Liver (tissue), 8 donors: ENCODE measurements at regions not wholly inside any gene's neighbourhood (a gene's known extent, or its start where the extent isn't known, plus 50 kb on each side); places are given as distances from the start of the nearest gene placed in this dataset.

Source experiments
- DNase-seq: peaks from one replicate; pipeline ENCODE4 v3.0.0-alpha.2; 2017; ENCODE audit warnings: low spot score
- H3K27ac ChIP-seq, 2 donors: one replicate each; pipeline ENCODE4 v1.7.0; 2013; ENCODE audit warnings: inconsistent platforms in 2 of 2, low read length in 2 of 2, control low read depth in 1 of 2, low read depth in 1 of 2, mild to moderate bottlenecking in 1 of 2
- H3K27me3 ChIP-seq, 4 donors: one replicate each; pipeline versions ENCODE4 v1.6.1 to v1.7.0; 2013; ENCODE audit warnings: low read length in 3 of 4, inconsistent platforms in 1 of 4, mild to moderate bottlenecking in 1 of 4, moderate library complexity in 1 of 4; ENCODE audit not compliant: control insufficient read depth in 4 of 4, insufficient read depth in 4 of 4
- H3K36me3 ChIP-seq, 4 donors: one replicate each; pipeline versions ENCODE4 v1.6.1 to v1.7.0; 2013; ENCODE audit warnings: low read length in 3 of 4, mild to moderate bottlenecking in 3 of 4, low read depth in 1 of 4, moderate library complexity in 1 of 4; ENCODE audit not compliant: control insufficient read depth in 4 of 4, insufficient read depth in 3 of 4
- H3K4me1 ChIP-seq, 4 donors: one replicate each; pipeline versions ENCODE4 v1.6.1 to v1.7.0; 2013; ENCODE audit warnings: low read length in 3 of 4, mild to moderate bottlenecking in 3 of 4, moderate library complexity in 1 of 4; ENCODE audit not compliant: control insufficient read depth in 4 of 4, insufficient read depth in 4 of 4
- H3K4me3 ChIP-seq, 3 donors: one replicate each; pipeline versions ENCODE4 v1.6.1 to v1.7.0; 2013; ENCODE audit warnings: low read length in 3 of 3, control low read depth in 1 of 3, low read depth in 1 of 3, mild to moderate bottlenecking in 1 of 3
- H3K9ac ChIP-seq, 2 donors: one replicate each; pipeline ENCODE4 v1.7.0; 2013; ENCODE audit warnings: low read length in 2 of 2, mild to moderate bottlenecking in 2 of 2, moderate library complexity in 2 of 2, control low read depth in 1 of 2, low read depth in 1 of 2
- H3K9me3 ChIP-seq, 4 donors: one replicate each; pipeline versions ENCODE4 v1.6.1 to v1.7.0; 2013; ENCODE audit warnings: low read length in 3 of 4; ENCODE audit not compliant: control insufficient read depth in 4 of 4
- EGR1 ChIP-seq, 2 donors: IDR thresholded peaks; 2 replicates each; pipeline ENCODE4 v1.6.1; 2016 to 2018; ENCODE audit warnings: antibody characterized with exemption in 2 of 2, low read depth in 2 of 2
- FOXA1 ChIP-seq: IDR thresholded peaks from 2 replicates; pipeline ENCODE4 v1.6.1; 2016; ENCODE audit warnings: antibody characterized with exemption
- FOXA2 ChIP-seq: IDR thresholded peaks from 2 replicates; pipeline ENCODE4 v1.6.1; 2016; ENCODE audit warnings: antibody characterized with exemption
- GABPA ChIP-seq, 2 donors: IDR thresholded peaks in 1 of 2; conservative IDR thresholded peaks in 1 of 2; 2 replicates each; pipeline ENCODE4 v1.6.1; 2016; ENCODE audit warnings: antibody characterized with exemption in 2 of 2, mild to moderate bottlenecking in 1 of 2, moderate library complexity in 1 of 2
- HNF4A ChIP-seq, 2 donors: conservative IDR thresholded peaks; 2 replicates each; pipeline ENCODE4 v1.6.1; 2016; ENCODE audit warnings: antibody characterized with exemption in 2 of 2, mild to moderate bottlenecking in 2 of 2
- HNF4G ChIP-seq: IDR thresholded peaks from 2 replicates; pipeline ENCODE4 v1.6.1; 2016; ENCODE audit warnings: antibody characterized with exemption
- JUND ChIP-seq, 2 donors: IDR thresholded peaks; 2 replicates each; pipeline ENCODE4 v1.6.1; 2016; ENCODE audit warnings: antibody characterized with exemption in 2 of 2
- RAD21 ChIP-seq, 2 donors: IDR thresholded peaks; 2 replicates each; pipeline ENCODE4 v1.6.1; 2016; ENCODE audit warnings: antibody characterized with exemption in 2 of 2, mild to moderate bottlenecking in 2 of 2
- REST ChIP-seq: IDR thresholded peaks from 2 replicates; pipeline ENCODE4 v1.6.1; 2016; ENCODE audit warnings: antibody characterized with exemption, mild to moderate bottlenecking
- RXRA ChIP-seq, 2 donors: IDR thresholded peaks; 2 replicates each; pipeline ENCODE4 v1.6.1; 2017 to 2018; ENCODE audit warnings: antibody characterized with exemption in 2 of 2, mild to moderate bottlenecking in 1 of 2
- SP1 ChIP-seq: IDR thresholded peaks from 2 replicates; pipeline ENCODE4 v1.6.1; 2018; ENCODE audit warnings: antibody characterized with exemption, mild to moderate bottlenecking
- TAF1 ChIP-seq: conservative IDR thresholded peaks from 2 replicates; pipeline ENCODE4 v1.6.1; 2016; ENCODE audit warnings: antibody characterized with exemption, mild to moderate bottlenecking
- YY1 ChIP-seq: IDR thresholded peaks from 2 replicates; pipeline ENCODE4 v1.6.1; 2016; ENCODE audit warnings: antibody characterized with exemption, mild to moderate bottlenecking
- WGBS: extraction: QIAGEN DNeasy Blood & Tissue Kit; methylation state at CpG from one replicate; pipeline ENCODE4 v1.1.7; 2013; 5-methylcytosine and 5-hydroxymethylcytosine counted together
- TF ChIP-seq, protein P1 (sequence below): IDR thresholded peaks from 2 replicates; pipeline ENCODE4 v1.6.1; 2016; ENCODE audit warnings: antibody characterized with exemption
- TF ChIP-seq, protein P2 (sequence below): fragments of 150-350 bp; IDR thresholded peaks from 2 replicates; pipeline ENCODE4 v1.5.1; 2017; ENCODE audit warnings: improper control_type of control experiment, low read depth, low read length; ENCODE audit not compliant: missing input control
- TF ChIP-seq, protein P3 (sequence below): IDR thresholded peaks from 2 replicates; pipeline ENCODE4 v1.6.1; 2016; ENCODE audit warnings: antibody characterized with exemption
- TF ChIP-seq, protein P4 (sequence below): IDR thresholded peaks from 2 replicates; pipeline ENCODE4 v1.6.1; 2016; ENCODE audit warnings: antibody characterized with exemption
- donor health status: healthy.
- donor health status: healthy.
- donor health status: healthy.
- donor health status: healthy.
- donor health status: healthy.

DNA sequence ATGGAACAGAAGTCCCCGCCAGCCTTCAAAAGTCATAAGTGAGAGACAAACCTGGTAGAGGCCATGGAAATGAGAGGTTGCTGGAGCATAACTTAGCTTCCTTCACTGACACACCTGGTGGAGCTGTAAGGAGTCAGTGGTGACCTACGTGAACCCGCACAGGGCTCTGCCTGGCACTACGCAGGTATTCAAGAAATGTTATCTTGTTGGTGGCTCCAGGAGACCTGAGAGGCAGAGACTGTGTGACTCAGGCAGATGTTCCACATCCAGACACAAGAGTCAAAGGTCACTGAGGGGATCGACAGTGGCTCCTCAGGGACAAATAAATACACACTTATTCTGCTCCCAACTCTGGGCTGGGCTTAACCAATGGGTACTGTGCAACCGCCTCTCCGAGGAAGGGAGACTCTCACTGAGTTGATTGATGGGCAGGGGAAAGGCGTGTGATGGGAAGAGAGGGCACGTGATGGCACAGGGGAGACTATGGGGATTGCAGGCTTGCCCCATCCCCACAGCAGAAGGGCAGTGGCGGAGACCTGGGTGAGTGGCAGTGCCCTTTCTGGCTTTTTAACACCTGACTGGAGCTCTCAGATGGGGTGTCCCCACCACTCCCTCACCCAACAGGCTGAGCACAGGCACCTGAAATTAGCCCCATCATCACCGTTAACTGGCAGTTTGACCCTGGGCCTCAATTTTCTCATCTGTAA, 111.7 kb upstream of the SMAD3 start:
- Histone ChIP-seq H3K4me3 (no peak overlapping the region), H3K27me3 (no peaks in the 10 kb centered on the region), H3K4me1 (no peaks in the 10 kb centered on the region), H3K9me3 (no peaks in the 10 kb centered on the region), H3K9ac (no peak overlapping the region), H3K27ac (no peak overlapping the region), H3K36me3 (no peaks in the 10 kb centered on the region)
- 90% methylated on average over 11 of the region's 11 CpGs for WGBS
- no peak for DNase-seq
- TF ChIP-seq EGR1 (IDR thresholded peaks at IDR 0.05; ENCODE audit: low read depth in 2 of 2) (no peak), HNF4A (conservative IDR thresholded peaks at IDR 0.05) (no peak), HNF4G (no peak), FOXA2 (no peak), GABPA (IDR thresholded peaks at IDR 0.05 in 1 of 2, conservative IDR thresholded peaks at IDR 0.05 in 1 of 2) (no peak), SP1 (no peak), RXRA (IDR thresholded peaks at IDR 0.05) (no peak), RAD21 (IDR thresholded peaks at IDR 0.05) (no peak), TAF1 (no peak), REST (no peak), JUND (IDR thresholded peaks at IDR 0.05) (no peak), YY1 (no peak)
- TF ChIP-seq, protein P1, sequence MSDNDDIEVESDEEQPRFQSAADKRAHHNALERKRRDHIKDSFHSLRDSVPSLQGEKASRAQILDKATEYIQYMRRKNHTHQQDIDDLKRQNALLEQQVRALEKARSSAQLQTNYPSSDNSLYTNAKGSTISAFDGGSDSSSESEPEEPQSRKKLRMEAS, result no peak
- TF ChIP-seq, protein P2, sequence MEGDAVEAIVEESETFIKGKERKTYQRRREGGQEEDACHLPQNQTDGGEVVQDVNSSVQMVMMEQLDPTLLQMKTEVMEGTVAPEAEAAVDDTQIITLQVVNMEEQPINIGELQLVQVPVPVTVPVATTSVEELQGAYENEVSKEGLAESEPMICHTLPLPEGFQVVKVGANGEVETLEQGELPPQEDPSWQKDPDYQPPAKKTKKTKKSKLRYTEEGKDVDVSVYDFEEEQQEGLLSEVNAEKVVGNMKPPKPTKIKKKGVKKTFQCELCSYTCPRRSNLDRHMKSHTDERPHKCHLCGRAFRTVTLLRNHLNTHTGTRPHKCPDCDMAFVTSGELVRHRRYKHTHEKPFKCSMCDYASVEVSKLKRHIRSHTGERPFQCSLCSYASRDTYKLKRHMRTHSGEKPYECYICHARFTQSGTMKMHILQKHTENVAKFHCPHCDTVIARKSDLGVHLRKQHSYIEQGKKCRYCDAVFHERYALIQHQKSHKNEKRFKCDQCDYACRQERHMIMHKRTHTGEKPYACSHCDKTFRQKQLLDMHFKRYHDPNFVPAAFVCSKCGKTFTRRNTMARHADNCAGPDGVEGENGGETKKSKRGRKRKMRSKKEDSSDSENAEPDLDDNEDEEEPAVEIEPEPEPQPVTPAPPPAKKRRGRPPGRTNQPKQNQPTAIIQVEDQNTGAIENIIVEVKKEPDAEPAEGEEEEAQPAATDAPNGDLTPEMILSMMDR, result no peak

DNA sequence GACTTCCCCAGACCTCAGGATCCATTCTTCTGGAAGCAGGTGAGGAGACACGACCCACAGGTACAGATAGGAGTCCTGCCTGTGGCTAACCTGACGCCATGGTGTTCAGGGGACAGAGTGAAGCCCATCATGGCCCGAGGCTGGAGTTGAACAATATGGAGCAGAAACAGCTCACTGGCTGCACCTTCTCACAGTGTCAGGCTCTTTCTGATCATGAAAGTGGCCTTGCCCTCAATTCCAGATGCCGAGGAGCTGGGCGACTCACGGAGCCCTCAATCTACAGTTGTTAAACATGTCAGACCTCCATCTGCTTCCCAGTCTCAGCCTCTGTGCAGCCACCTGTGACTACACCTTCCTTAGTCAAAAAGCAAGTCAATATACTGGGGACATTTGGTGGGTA, 110.8 kb upstream of the SMAD3 start:
- 96% methylated on average over 6 of the region's 6 CpGs for WGBS
- TF ChIP-seq FOXA2, result no peak
- TF ChIP-seq RXRA (IDR thresholded peaks at IDR 0.05), result no peak
- no peak for TF ChIP-seq REST
- no peak for TF ChIP-seq YY1
- TF ChIP-seq, protein P3, sequence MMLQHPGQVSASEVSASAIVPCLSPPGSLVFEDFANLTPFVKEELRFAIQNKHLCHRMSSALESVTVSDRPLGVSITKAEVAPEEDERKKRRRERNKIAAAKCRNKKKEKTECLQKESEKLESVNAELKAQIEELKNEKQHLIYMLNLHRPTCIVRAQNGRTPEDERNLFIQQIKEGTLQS, result no peak
- TF ChIP-seq RAD21 (IDR thresholded peaks at IDR 0.05), result no peak
- no peak for TF ChIP-seq SP1
- TF ChIP-seq, protein P4, sequence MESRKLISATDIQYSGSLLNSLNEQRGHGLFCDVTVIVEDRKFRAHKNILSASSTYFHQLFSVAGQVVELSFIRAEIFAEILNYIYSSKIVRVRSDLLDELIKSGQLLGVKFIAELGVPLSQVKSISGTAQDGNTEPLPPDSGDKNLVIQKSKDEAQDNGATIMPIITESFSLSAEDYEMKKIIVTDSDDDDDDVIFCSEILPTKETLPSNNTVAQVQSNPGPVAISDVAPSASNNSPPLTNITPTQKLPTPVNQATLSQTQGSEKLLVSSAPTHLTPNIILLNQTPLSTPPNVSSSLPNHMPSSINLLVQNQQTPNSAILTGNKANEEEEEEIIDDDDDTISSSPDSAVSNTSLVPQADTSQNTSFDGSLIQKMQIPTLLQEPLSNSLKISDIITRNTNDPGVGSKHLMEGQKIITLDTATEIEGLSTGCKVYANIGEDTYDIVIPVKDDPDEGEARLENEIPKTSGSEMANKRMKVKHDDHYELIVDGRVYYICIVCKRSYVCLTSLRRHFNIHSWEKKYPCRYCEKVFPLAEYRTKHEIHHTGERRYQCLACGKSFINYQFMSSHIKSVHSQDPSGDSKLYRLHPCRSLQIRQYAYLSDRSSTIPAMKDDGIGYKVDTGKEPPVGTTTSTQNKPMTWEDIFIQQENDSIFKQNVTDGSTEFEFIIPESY, result no peak
- TF ChIP-seq TAF1, result no peak
- TF ChIP-seq, protein P2, result no peak
- TF ChIP-seq FOXA1, result no peak
- TF ChIP-seq EGR1 (IDR thresholded peaks at IDR 0.05; ENCODE audit: low read depth in 2 of 2), result no peak
- no peak for TF ChIP-seq HNF4A (conservative IDR thresholded peaks at IDR 0.05)
- Histone ChIP-seq H3K27me3 (no peaks in the 10 kb centered on the region), H3K9ac (no peak overlapping the region), H3K27ac (no peak overlapping the region), H3K9me3 (no peaks in the 10 kb centered on the region), H3K36me3 (no peaks in the 10 kb centered on the region), H3K4me1 (no peaks in the 10 kb centered on the region), H3K4me3 (no peak overlapping the region)
- no peak for DNase-seq
